Karpas-422 (cell line): ENCODE measurements at regions not wholly inside any gene's neighbourhood (a gene's known extent, or its start where the extent isn't known, plus 50 kb on each side); places are given as distances from the start of the nearest gene placed in this dataset.
"Not testable (repeated sequence)": the region's sequence is repeated elsewhere in the genome, so short reads cannot be mapped to it uniquely, and the experiment has no call there.

Experiments
- DNase-seq: peaks from one replicate; pipeline ENCODE4 v3.0.0-alpha.2; 2015
- H2AFZ ChIP-seq: fragments of 200-600 bp; sonication (generic); 2 replicates; pipeline ENCODE4 v1.6.1; 2014; ENCODE audit warnings: antibody characterized with exemption, low read length, mixed read lengths
- H3K27ac ChIP-seq: fragments of 200-600 bp; sonication (generic); 2 replicates; pipeline ENCODE4 v1.5.1; 2014; ENCODE audit warnings: mild to moderate bottlenecking, low read length, moderate library complexity
- H3K27me3 ChIP-seq: fragments of 200-600 bp; sonication (generic); 2 replicates; pipeline ENCODE4 v1.6.1; 2014; ENCODE audit warnings: low read length, mixed read lengths
- H3K36me3 ChIP-seq: fragments of 200-600 bp; sonication (generic); 2 replicates; pipeline ENCODE4 v1.6.1; 2014; ENCODE audit warnings: low read length, mixed read lengths; ENCODE audit not compliant: insufficient read depth
- H3K4me1 ChIP-seq: fragments of 200-600 bp; sonication (generic); 2 replicates; pipeline ENCODE4 v1.6.1; 2014; ENCODE audit warnings: mild to moderate bottlenecking, low read length, mixed read lengths
- H3K4me2 ChIP-seq: fragments of 200-600 bp; sonication (generic); 2 replicates; pipeline ENCODE4 v1.6.1; 2014; ENCODE audit warnings: low read length, low read depth, mild to moderate bottlenecking; ENCODE audit not compliant: poor library complexity, severe bottlenecking
- H3K4me3 ChIP-seq: fragments of 200-600 bp; sonication (generic); 2 replicates; pipeline ENCODE4 v1.5.1; 2014; ENCODE audit warnings: mild to moderate bottlenecking, antibody characterized with exemption, low read length, mixed read lengths
- H3K79me2 ChIP-seq: fragments of 200-600 bp; sonication (generic); 2 replicates; pipeline ENCODE4 v1.6.1; 2014; ENCODE audit warnings: mild to moderate bottlenecking, low read length, mixed read lengths
- H3K9ac ChIP-seq: fragments of 200-600 bp; sonication (generic); 2 replicates; pipeline ENCODE4 v1.6.0; 2014; ENCODE audit warnings: low read length
- H3K9me2 ChIP-seq: fragments of 200-600 bp; sonication (generic), shearing (Covaris generic); replicated peaks from 2 replicates; pipeline ENCODE4 v1.6.0; 2014; ENCODE audit warnings: mild to moderate bottlenecking, low read length, moderate library complexity; ENCODE audit not compliant: insufficient read depth
- H3K9me3 ChIP-seq: fragments of 300-700, 200-600 bp; sonication (generic); 2 replicates; pipeline ENCODE4 v1.6.1; 2014; ENCODE audit warnings: low read length, mixed read lengths
- H4K20me1 ChIP-seq: fragments of 200-600 bp; sonication (generic); 2 replicates; pipeline ENCODE4 v1.6.1; 2014; ENCODE audit warnings: mild to moderate bottlenecking, antibody characterized with exemption, low read length, low read depth; ENCODE audit not compliant: insufficient read depth

DNA sequence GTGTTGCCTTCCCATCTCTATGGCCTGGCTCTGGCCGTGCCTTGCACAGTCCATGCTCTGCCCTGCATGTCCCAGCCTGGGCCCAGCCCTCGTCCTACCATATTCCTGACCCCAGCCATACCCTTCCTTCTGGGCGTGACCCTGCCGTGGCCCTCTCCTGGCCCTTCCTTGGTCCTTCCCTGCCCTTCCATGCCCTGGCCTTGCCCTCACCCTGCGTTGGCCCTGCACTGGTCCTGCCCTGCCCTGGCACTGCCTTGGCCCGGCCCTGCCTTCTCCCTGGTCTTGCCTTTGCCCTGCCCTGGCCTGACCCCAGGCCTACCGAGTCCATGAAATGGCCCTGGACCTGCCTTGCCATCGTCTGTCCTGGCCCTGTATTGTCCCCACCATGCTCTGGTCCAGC, 1561.8 kb downstream of the RPIA start:
- H3K27me3 ChIP-seq, H3K27ac ChIP-seq, H3K4me3 ChIP-seq, H4K20me1 ChIP-seq, H3K9ac ChIP-seq, DNase-seq, H3K9me3 ChIP-seq, H3K4me2 ChIP-seq, H3K79me2 ChIP-seq, H3K36me3 ChIP-seq, H2AFZ ChIP-seq, H3K9me2 ChIP-seq, H3K4me1 ChIP-seq: not testable (repeated sequence)

DNA sequence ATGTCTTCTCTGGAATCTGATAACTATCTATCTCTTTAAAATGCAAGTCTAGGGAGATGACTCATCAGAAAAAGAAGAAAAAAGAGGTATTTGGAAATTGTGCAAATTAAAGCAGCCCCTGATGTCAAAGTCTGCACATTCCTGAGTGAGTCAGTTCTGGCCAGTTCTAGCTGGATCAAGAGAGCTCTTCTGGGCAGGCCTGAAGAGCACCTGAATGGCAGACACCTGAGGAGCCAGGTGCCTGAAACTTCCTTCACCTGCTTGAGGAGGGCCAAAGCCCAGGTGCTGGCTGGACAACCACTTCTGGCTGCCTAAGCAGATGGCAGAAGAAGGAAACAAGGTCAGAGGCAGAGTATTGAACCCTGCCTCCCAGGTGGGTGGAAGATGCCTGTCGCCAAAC, 1575.4 kb downstream of the RPIA start:
- H3K36me3 ChIP-seq, H2AFZ ChIP-seq, H3K27me3 ChIP-seq, H3K9ac ChIP-seq, H3K9me2 ChIP-seq, H3K27ac ChIP-seq, H3K4me1 ChIP-seq, DNase-seq, H4K20me1 ChIP-seq, H3K4me2 ChIP-seq, H3K4me3 ChIP-seq, H3K9me3 ChIP-seq, H3K79me2 ChIP-seq: not testable (repeated sequence)

DNA sequence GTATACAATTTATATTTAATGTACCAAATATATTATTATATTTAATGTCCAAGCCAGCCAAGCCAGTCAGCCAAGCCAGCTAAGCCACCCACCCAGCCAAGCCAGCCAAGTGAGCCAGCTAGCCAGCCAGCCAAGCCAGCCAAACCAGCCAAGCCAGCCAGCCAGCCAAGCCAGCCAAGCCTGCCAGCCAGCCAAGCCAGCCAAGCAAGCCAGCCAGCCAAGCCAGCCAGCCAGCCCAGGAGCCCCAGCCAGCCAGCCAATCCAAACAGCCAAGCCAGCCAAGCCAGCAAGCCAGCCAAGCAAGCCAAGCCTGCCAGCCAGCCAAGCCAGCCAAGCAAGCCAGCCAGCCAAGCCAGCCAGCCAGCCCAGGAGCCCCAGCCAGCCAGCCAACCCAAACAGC, 1596.3 kb downstream of the RPIA start:
- H2AFZ ChIP-seq, DNase-seq, H3K9me2 ChIP-seq, H3K27ac ChIP-seq, H3K9ac ChIP-seq, H3K4me2 ChIP-seq, H3K4me1 ChIP-seq, H3K36me3 ChIP-seq, H4K20me1 ChIP-seq, H3K27me3 ChIP-seq, H3K79me2 ChIP-seq, H3K9me3 ChIP-seq, H3K4me3 ChIP-seq: not testable (repeated sequence)

DNA sequence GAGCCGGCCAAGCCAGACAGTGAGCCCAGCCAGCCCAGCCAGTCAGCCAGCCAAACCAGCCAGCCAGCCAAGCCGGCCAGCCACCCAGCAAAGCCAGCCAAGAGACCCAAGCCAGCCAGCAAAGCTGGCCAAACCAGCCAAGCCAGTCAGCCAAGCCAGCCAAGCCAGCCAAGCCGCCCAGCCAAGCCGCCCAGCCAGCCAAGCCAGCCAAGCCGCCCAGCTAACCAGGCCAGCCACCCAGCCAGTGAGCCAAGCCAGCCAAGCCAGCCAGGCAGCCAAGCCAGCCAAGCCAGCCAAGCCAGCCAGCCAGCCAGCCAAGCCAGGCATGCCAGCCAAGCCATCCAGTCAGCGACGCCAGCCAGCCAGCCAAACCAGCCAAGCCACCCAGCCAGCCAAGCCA, 1596.9 kb downstream of the RPIA start:
- not testable (repeated sequence) for H3K9me2 ChIP-seq

DNA sequence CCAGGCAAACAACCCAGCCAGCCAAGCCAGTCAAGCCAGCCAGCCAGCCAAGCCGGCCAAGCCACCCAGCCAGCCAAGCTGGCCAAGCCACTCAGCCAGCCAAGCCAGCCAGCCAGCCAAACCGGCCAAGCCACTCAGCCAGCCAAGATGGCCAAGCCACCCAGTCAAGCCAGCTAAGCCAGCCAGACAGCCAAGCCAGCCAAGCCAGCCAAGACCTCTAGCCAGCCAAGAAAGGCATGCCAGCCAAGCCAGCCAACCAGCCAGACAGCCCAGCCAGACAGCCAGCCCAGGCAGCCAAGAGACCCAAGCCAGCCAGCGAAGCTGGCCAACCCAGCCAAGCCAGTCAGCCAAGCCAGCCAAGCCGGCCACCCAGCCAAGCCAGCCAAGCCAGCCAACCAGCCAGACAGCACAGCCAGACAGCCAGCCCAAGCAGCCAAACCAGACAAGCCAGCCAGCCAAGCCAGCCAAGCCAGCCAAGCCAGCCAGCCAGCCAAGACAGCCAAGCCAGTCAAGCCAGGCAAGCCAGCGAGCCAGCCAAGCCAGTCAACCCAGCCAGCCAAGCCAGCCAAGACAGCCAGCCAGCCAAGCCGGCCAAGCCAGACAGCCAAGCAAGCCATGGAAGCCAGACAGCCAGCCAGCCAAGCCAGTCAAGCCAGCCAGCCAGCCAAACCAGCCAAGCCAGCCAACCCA, 1598.0 kb downstream of the RPIA start:
- not testable (repeated sequence) for H3K79me2 ChIP-seq, H3K4me3 ChIP-seq, H2AFZ ChIP-seq, H4K20me1 ChIP-seq, H3K9ac ChIP-seq, H3K27me3 ChIP-seq, DNase-seq, H3K36me3 ChIP-seq, H3K4me1 ChIP-seq, H3K9me2 ChIP-seq, H3K27ac ChIP-seq, H3K4me2 ChIP-seq, H3K9me3 ChIP-seq

More for the DNA sequence above, 1596.9 kb downstream of the RPIA start:
- not testable (repeated sequence) for H3K4me2 ChIP-seq, H3K79me2 ChIP-seq, H3K27me3 ChIP-seq, H2AFZ ChIP-seq, H3K4me1 ChIP-seq, DNase-seq, H3K36me3 ChIP-seq, H4K20me1 ChIP-seq, H3K27ac ChIP-seq, H3K9me3 ChIP-seq, H3K9ac ChIP-seq, H3K4me3 ChIP-seq

DNA sequence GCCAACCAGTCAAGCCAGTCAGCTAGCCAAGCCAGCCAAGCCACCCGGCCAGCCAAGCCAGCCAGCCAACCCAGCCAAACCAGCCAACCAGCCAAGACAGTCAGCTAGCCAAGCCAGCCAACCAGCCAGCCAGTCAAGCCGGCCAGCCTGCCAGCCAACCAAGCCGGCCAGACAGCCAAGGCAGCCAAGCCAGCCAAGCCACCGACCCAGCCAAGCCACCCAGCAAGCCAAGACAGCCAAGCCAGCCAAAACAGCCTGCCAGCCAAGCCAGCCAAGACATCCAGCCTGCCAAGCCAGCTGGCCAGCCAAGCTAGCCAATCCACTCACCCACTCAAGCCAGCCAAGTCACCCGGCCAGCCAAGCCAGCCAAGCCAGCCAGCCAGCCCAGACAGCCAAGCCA, 1599.2 kb downstream of the RPIA start:
- H3K9me3 ChIP-seq, H4K20me1 ChIP-seq, H3K9me2 ChIP-seq, H3K79me2 ChIP-seq, H2AFZ ChIP-seq, H3K4me3 ChIP-seq, H3K27me3 ChIP-seq, DNase-seq, H3K9ac ChIP-seq, H3K27ac ChIP-seq, H3K4me2 ChIP-seq, H3K36me3 ChIP-seq, H3K4me1 ChIP-seq: not testable (repeated sequence)

DNA sequence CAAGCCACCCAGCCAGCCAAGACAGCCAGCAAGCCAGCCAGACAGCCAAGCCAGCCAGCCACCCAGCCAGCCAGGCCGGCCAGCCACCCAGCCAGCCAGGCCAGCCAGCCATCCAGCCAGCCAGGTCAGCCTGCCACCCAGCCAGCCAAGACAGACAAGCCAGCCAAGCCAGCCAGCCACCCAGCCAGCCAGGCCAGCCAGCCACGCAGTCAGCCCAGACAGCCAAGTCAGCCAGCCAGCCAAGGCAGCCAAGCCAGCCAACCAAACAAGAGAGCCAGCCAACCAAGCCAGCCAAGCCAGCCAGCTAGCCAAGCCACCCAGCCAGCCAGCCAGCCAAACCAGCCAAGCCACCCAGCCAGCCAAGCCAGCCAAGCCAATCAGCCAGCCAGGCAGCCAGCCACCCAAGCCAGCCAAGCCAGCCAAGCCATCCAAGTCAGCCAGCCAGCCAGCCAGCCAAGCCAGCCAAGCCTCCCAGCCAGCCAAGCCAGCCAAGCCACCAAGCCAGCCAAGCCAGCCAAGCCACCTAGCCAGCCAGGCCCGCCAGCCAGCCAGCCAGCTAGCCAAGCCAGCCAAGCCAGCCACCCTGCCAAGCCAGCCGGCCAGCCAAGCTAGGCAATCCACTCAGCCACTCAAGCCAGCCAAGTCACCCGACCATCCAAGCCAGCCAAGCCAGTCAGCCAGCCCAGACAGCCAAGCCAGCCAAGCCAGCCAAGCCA, 1599.9 kb downstream of the RPIA start:
- H3K79me2 ChIP-seq, H3K4me3 ChIP-seq, H3K27me3 ChIP-seq, H2AFZ ChIP-seq, H3K9me2 ChIP-seq, H3K36me3 ChIP-seq, H3K4me2 ChIP-seq, H3K9me3 ChIP-seq, DNase-seq, H4K20me1 ChIP-seq, H3K27ac ChIP-seq, H3K4me1 ChIP-seq, H3K9ac ChIP-seq: not testable (repeated sequence)

DNA sequence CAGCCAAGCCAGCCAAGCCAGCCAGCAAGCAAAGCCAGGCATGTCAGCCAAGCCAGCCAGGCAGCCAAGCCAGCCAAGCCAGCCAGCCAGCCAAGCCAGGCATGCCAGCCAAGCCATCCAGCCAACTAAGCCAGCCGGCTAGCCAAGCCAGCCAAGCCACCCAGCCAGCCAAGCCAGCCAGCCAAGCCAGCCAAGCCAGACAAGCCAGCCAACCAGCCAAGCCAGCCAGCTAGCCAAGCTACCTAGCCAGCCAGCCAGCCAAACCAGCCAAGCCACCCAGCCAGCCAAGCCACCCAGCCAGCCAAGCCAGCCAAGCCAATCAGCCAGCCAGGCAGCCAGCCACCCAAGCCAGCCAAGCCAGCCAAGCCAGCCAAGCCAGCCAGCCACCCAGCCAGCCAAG, 1600.5 kb downstream of the RPIA start:
- H3K9me3 ChIP-seq, H4K20me1 ChIP-seq, H2AFZ ChIP-seq, DNase-seq, H3K4me2 ChIP-seq, H3K27ac ChIP-seq, H3K4me3 ChIP-seq, H3K79me2 ChIP-seq, H3K36me3 ChIP-seq, H3K27me3 ChIP-seq, H3K9me2 ChIP-seq, H3K4me1 ChIP-seq, H3K9ac ChIP-seq: not testable (repeated sequence)
